ENCODE measurements at regions not wholly inside any gene's neighbourhood (a gene's known extent, or its start where the extent isn't known, plus 50 kb on each side); places are given as distances from the start of the nearest gene placed in this dataset.

DNA sequence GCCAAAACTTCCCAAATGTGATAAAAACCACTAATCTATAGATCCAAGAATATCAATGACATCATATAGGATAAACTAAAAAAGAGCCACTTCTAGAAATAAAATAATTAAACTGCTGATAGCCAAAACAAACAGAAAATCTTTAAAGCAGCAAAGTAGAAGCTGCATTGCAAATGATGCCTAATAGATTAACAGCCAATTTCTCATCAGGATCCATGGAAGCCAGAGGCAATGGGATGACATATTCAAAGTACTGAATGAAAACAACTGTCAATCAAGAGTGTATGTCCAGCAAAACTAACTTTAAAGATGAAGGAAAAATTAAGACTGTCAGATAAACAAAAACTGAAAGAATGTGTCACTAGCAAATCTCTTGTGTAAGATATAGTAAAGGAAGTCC lies 224.8 kb downstream of the PSAT1 start:
- Histone ChIP-seq H3K36me3 (ENCODE audit: insufficient read depth) (no peaks in the 10 kb centered on the region; the same call in 1 of the 2 replicates), H4K20me1 (ENCODE audit: insufficient read depth) (no peaks in the 10 kb centered on the region), H2AFZ (ENCODE audit: low read depth) (no peak overlapping the region), H3K27ac (no peak overlapping the region), H3K4me2 (no peak overlapping the region), H3K79me2 (ENCODE audit: insufficient read depth, low read depth) (no peaks in the 10 kb centered on the region), H3K27me3 (ENCODE audit: insufficient read depth, low read depth) (no peaks in the 10 kb centered on the region), H3K4me1 (ENCODE audit: low read depth, poor library complexity, severe bottlenecking) (no peaks in the 10 kb centered on the region), H3K4me3 (IDR thresholded peaks at IDR 0.05; ENCODE audit: insufficient read depth, low read depth, low read length) (no peak overlapping the region), H3K9ac (no peak overlapping the region)
- TF ChIP-seq, protein P1, sequence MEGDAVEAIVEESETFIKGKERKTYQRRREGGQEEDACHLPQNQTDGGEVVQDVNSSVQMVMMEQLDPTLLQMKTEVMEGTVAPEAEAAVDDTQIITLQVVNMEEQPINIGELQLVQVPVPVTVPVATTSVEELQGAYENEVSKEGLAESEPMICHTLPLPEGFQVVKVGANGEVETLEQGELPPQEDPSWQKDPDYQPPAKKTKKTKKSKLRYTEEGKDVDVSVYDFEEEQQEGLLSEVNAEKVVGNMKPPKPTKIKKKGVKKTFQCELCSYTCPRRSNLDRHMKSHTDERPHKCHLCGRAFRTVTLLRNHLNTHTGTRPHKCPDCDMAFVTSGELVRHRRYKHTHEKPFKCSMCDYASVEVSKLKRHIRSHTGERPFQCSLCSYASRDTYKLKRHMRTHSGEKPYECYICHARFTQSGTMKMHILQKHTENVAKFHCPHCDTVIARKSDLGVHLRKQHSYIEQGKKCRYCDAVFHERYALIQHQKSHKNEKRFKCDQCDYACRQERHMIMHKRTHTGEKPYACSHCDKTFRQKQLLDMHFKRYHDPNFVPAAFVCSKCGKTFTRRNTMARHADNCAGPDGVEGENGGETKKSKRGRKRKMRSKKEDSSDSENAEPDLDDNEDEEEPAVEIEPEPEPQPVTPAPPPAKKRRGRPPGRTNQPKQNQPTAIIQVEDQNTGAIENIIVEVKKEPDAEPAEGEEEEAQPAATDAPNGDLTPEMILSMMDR (conservative IDR thresholded peaks at IDR 0.05; ENCODE audit: low read depth, low read length) = no peak

- H4K20me1 ChIP-seq (ENCODE audit: insufficient read depth) = no peaks in the 10 kb centered on the region
- no peaks in the 10 kb centered on the region for H3K27me3 ChIP-seq (ENCODE audit: insufficient read depth, low read depth)
- TF ChIP-seq, protein P1 (conservative IDR thresholded peaks at IDR 0.05; ENCODE audit: low read depth, low read length) = no peak
These were observed 229.1 kb downstream of the PSAT1 start for GRCh38 chr9:78525986-78526560.

GRCh38 chr9:78533500-78533899 lies 236.6 kb downstream of the PSAT1 start:
- H4K20me1 ChIP-seq (ENCODE audit: insufficient read depth) = no peaks in the 10 kb centered on the region
- TF ChIP-seq, protein P1 (conservative IDR thresholded peaks at IDR 0.05; ENCODE audit: low read depth, low read length) = no peak
- no peaks in the 10 kb centered on the region for H3K27me3 ChIP-seq (ENCODE audit: insufficient read depth, low read depth)
- no peaks in the 10 kb centered on the region for H3K79me2 ChIP-seq (ENCODE audit: insufficient read depth, low read depth)
- no peaks in the 10 kb centered on the region for H3K36me3 ChIP-seq (ENCODE audit: insufficient read depth)
- H3K4me3 ChIP-seq (IDR thresholded peaks at IDR 0.05; ENCODE audit: insufficient read depth, low read depth, low read length) = no peak overlapping the region
- H3K4me1 ChIP-seq (ENCODE audit: low read depth, poor library complexity, severe bottlenecking) = no peaks in the 10 kb centered on the region
- no peak overlapping the region for H3K9ac ChIP-seq
- no peak overlapping the region for H3K27ac ChIP-seq
- H2AFZ ChIP-seq (ENCODE audit: low read depth) = no peak overlapping the region
- no peak overlapping the region for H3K4me2 ChIP-seq

More at GRCh38 chr9:78525986-78526560, 229.1 kb downstream of the PSAT1 start:
- H3K4me1 ChIP-seq (ENCODE audit: low read depth, poor library complexity, severe bottlenecking) = no peaks in the 10 kb centered on the region
- no peaks in the 10 kb centered on the region for H3K79me2 ChIP-seq (ENCODE audit: insufficient read depth, low read depth)
- no peaks in the 10 kb centered on the region; the same call in 1 of the 2 replicates for H3K36me3 ChIP-seq (ENCODE audit: insufficient read depth)
- H3K9ac ChIP-seq = no peak overlapping the region
- no peak overlapping the region for H3K27ac ChIP-seq
- no peak overlapping the region for H3K4me3 ChIP-seq (IDR thresholded peaks at IDR 0.05; ENCODE audit: insufficient read depth, low read depth, low read length)
- H3K4me2 ChIP-seq = no peak overlapping the region
- H2AFZ ChIP-seq (ENCODE audit: low read depth) = no peak overlapping the region

- TF ChIP-seq, protein P1 (conservative IDR thresholded peaks at IDR 0.05; ENCODE audit: low read depth, low read length) = no peak
- Histone ChIP-seq H3K27me3 (ENCODE audit: insufficient read depth, low read depth) (no peaks in the 10 kb centered on the region), H3K27ac (no peak overlapping the region), H3K36me3 (ENCODE audit: insufficient read depth) (no peaks in the 10 kb centered on the region), H3K4me2 (no peak overlapping the region), H2AFZ (ENCODE audit: low read depth) (no peak overlapping the region), H3K9ac (no peak overlapping the region), H3K4me1 (ENCODE audit: low read depth, poor library complexity, severe bottlenecking) (no peaks in the 10 kb centered on the region), H3K79me2 (ENCODE audit: insufficient read depth, low read depth) (no peaks in the 10 kb centered on the region), H4K20me1 (ENCODE audit: insufficient read depth) (no peaks in the 10 kb centered on the region), H3K4me3 (IDR thresholded peaks at IDR 0.05; ENCODE audit: insufficient read depth, low read depth, low read length) (no peak overlapping the region)
These were observed 242.3 kb downstream of the PSAT1 start for GRCh38 chr9:78539188-78539587.

All from KMS-11 (cell line).